Fibroblast of lung (primary cell): ENCODE measurements at regions not wholly inside any gene's neighbourhood (a gene's known extent, or its start where the extent isn't known, plus 50 kb on each side); places are given as distances from the start of the nearest gene placed in this dataset.

Source experiments
- EZH2 ChIP-seq: IDR thresholded peaks from 2 replicates; pipeline ENCODE4 v1.5.1; 2012; ENCODE audit warnings: low read length, control low read depth, mild to moderate bottlenecking; ENCODE audit errors: missing control alignments
- TF ChIP-seq, protein P1 (sequence below), 2 donors: IDR thresholded peaks in 1 of 2; conservative IDR thresholded peaks in 1 of 2; 1 replicate in 1 of 2; 2 replicates in 1 of 2; pipeline ENCODE4 v1.5.1; 2011 to 2012; ENCODE audit warnings: low read length in 2 of 2, control low read depth in 1 of 2, inconsistent platforms in 1 of 2, low read depth in 1 of 2, mild to moderate bottlenecking in 1 of 2

- TF ChIP-seq, protein P1, sequence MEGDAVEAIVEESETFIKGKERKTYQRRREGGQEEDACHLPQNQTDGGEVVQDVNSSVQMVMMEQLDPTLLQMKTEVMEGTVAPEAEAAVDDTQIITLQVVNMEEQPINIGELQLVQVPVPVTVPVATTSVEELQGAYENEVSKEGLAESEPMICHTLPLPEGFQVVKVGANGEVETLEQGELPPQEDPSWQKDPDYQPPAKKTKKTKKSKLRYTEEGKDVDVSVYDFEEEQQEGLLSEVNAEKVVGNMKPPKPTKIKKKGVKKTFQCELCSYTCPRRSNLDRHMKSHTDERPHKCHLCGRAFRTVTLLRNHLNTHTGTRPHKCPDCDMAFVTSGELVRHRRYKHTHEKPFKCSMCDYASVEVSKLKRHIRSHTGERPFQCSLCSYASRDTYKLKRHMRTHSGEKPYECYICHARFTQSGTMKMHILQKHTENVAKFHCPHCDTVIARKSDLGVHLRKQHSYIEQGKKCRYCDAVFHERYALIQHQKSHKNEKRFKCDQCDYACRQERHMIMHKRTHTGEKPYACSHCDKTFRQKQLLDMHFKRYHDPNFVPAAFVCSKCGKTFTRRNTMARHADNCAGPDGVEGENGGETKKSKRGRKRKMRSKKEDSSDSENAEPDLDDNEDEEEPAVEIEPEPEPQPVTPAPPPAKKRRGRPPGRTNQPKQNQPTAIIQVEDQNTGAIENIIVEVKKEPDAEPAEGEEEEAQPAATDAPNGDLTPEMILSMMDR (conservative IDR thresholded peaks at IDR 0.05 in 1 of 2, IDR thresholded peaks at IDR 0.05 in 1 of 2; ENCODE audit: low read depth in 1 of 2, low read length in 2 of 2): no peak
- no peak for TF ChIP-seq EZH2
Measured at GRCh38 chr5:124922255-124922975, 176.0 kb upstream of the ZNF608 start.
